ENCODE measurements at regions not wholly inside any gene's neighbourhood (a gene's known extent, or its start where the extent isn't known, plus 50 kb on each side); places are given as distances from the start of the nearest gene placed in this dataset.

- TF ChIP-seq OSR1 (CRISPR knock-in tag; IDR thresholded peaks at IDR 0.05) (no peak), ZFP3 (CRISPR knock-in tag; IDR thresholded peaks at IDR 0.05) (no peak), ISL1 (CRISPR knock-in tag; IDR thresholded peaks at IDR 0.05) (no peak), ZFP30 (CRISPR knock-in tag; IDR thresholded peaks at IDR 0.05) (no peak), POU6F1 (CRISPR knock-in tag; IDR thresholded peaks at IDR 0.05; ENCODE audit: borderline replicate concordance, low read depth) (no peak), BACH2 (CRISPR knock-in tag; IDR thresholded peaks at IDR 0.05; ENCODE audit: borderline replicate concordance) (no peak), PATZ1 (CRISPR knock-in tag; IDR thresholded peaks at IDR 0.05; ENCODE audit: borderline replicate concordance) (no peak), ZNF565 (CRISPR knock-in tag; conservative IDR thresholded peaks at IDR 0.05; ENCODE audit: low read depth) (no peak), ARNTL (CRISPR knock-in tag; IDR thresholded peaks at IDR 0.05; ENCODE audit: borderline replicate concordance, low read depth) (no peak), PPARA (CRISPR knock-in tag; IDR thresholded peaks at IDR 0.05; ENCODE audit: borderline replicate concordance) (no peak), TCF4 (CRISPR knock-in tag; IDR thresholded peaks at IDR 0.05; ENCODE audit: borderline replicate concordance) (no peak), RARB (CRISPR knock-in tag; IDR thresholded peaks at IDR 0.05) (no peak), TOX (CRISPR knock-in tag; IDR thresholded peaks at IDR 0.05; ENCODE audit: borderline replicate concordance) (no peak), ZNF70 (CRISPR knock-in tag; IDR thresholded peaks at IDR 0.05) (no peak)
These were observed 324.6 kb downstream of the CAAP1 start for GRCh38 chr9:26567976-26568375.

All from SK-N-SH treated with all-trans-retinoic acid at 6 μM for 48 hours (cell line).